ENCODE measurements at regions not wholly inside any gene's neighbourhood (a gene's known extent, or its start where the extent isn't known, plus 50 kb on each side); places are given as distances from the start of the nearest gene placed in this dataset.

GRCh38 chr2:222360146-222360545 is 61.3 kb upstream of the PAX3 start:
- no TSS peak for BruUV-seq (replicated peaks)
- Histone ChIP-seq H3K9me2 (replicated peaks; ENCODE audit: low read length) (no peaks in the 10 kb centered on the region), H3K27me3 (ENCODE audit: low read length) (peaks cover 8% of the 10 kb centered on the region; the same call in 1 of the 2 replicates), H3K27ac (ENCODE audit: low read length) (no peak overlapping the region), H3F3A (ENCODE audit: low read length, unreplicated experiment) (no peaks in the 10 kb centered on the region), H4K20me1 (ENCODE audit: low read length) (no peaks in the 10 kb centered on the region), H3K36me3 (ENCODE audit: low read depth, low read length) (no peaks in the 10 kb centered on the region), H3K9me3 (ENCODE audit: low read length) (no peaks in the 10 kb centered on the region), H3K4me1 (ENCODE audit: insufficient read depth, low read length) (peaks cover 13% of the 10 kb centered on the region), H3K4me2 (ENCODE audit: low read length) (no peak overlapping the region), H3K4me3 (ENCODE audit: low read length) (no peak overlapping the region), H3K79me2 (ENCODE audit: low read length) (no peaks in the 10 kb centered on the region), H3K9ac (ENCODE audit: low read length) (no peak overlapping the region), H2AFZ (ENCODE audit: low read length) (no peak overlapping the region)
- POLR2A ChIA-PET (ENCODE audit: unreplicated experiment): interaction anchor here (0.6 kb wide), 1 partner anchor 1861 kb away, joined by 4 read pairs; no protein-coding TSS in a partner anchor
- intact Hi-C loops (cut with micrococcal nuclease): no loop called here
- TF ChIP-seq CTCF (conservative IDR thresholded peaks at IDR 0.05; ENCODE audit: low read depth, low read length) (no peak), EZH2 (IDR thresholded peaks at IDR 0.05; ENCODE audit: low read length, unreplicated experiment) (no peak)
- ATAC-seq: no peak
- no peak for DNase-seq
- CTCF ChIA-PET: no interaction called here

GRCh38 chr2:222360997-222361396 is 62.2 kb upstream of the PAX3 start:
- ATAC-seq (no peak), DNase-seq (no peak)
- peaks cover 8% of the 10 kb centered on the region; the same call in 1 of the 2 replicates for H3K27me3 ChIP-seq (ENCODE audit: low read length)
- H3K9me2 ChIP-seq (replicated peaks; ENCODE audit: low read length): 0 out of 2 replicates have a peak, but pooled peaks cover 3% of the 10 kb centered on the region
- no peak overlapping the region for H3K4me3 ChIP-seq (ENCODE audit: low read length)
- H3K9ac ChIP-seq (ENCODE audit: low read length): no peak overlapping the region
- ChIA-PET POLR2A (ENCODE audit: unreplicated experiment) (interaction anchor here (0.6 kb wide), 1 partner anchor 1862 kb away, joined by 4 read pairs; no protein-coding TSS in a partner anchor), CTCF (no interaction called here)
- TF ChIP-seq EZH2phosphoT487 (IDR thresholded peaks at IDR 0.05; ENCODE audit: borderline replicate concordance, low read length): no peak
- TF ChIP-seq CTCF (conservative IDR thresholded peaks at IDR 0.05; ENCODE audit: low read depth, low read length): no peak
- no peak for TF ChIP-seq EZH2 (IDR thresholded peaks at IDR 0.05; ENCODE audit: low read length, unreplicated experiment)
- H2AFZ ChIP-seq (ENCODE audit: low read length): no peak overlapping the region
- H3K36me3 ChIP-seq (ENCODE audit: low read depth, low read length): no peaks in the 10 kb centered on the region
- no peaks in the 10 kb centered on the region for H3F3A ChIP-seq (ENCODE audit: low read length, unreplicated experiment)
- H3K79me2 ChIP-seq (ENCODE audit: low read length): no peaks in the 10 kb centered on the region
- no peak overlapping the region for H3K4me2 ChIP-seq (ENCODE audit: low read length)
- no TSS peak for BruUV-seq (replicated peaks)
- no peaks in the 10 kb centered on the region for H4K20me1 ChIP-seq (ENCODE audit: low read length)
- intact Hi-C loops (cut with micrococcal nuclease): no loop called here
- no peak overlapping the region for H3K27ac ChIP-seq (ENCODE audit: low read length)
- H3K9me3 ChIP-seq (ENCODE audit: low read length): no peaks in the 10 kb centered on the region
- peaks cover 13% of the 10 kb centered on the region for H3K4me1 ChIP-seq (ENCODE audit: insufficient read depth, low read length)

- Histone ChIP-seq H4K20me1 (ENCODE audit: low read length) (no peaks in the 10 kb centered on the region), H3K9ac (ENCODE audit: low read length) (no peak overlapping the region), H3K4me1 (ENCODE audit: insufficient read depth, low read length) (peaks cover 13% of the 10 kb centered on the region), H3K4me2 (ENCODE audit: low read length) (no peak overlapping the region), H3K36me3 (ENCODE audit: low read depth, low read length) (no peaks in the 10 kb centered on the region), H3K9me2 (replicated peaks; ENCODE audit: low read length) (0 out of 2 replicates have a peak, but pooled peaks cover 3% of the 10 kb centered on the region), H2AFZ (ENCODE audit: low read length) (no peak overlapping the region), H3F3A (ENCODE audit: low read length, unreplicated experiment) (no peaks in the 10 kb centered on the region), H3K27ac (ENCODE audit: low read length) (no peak overlapping the region), H3K79me2 (ENCODE audit: low read length) (no peaks in the 10 kb centered on the region), H3K4me3 (ENCODE audit: low read length) (no peak overlapping the region), H3K27me3 (ENCODE audit: low read length) (peaks cover 8% of the 10 kb centered on the region; the same call in 1 of the 2 replicates), H3K9me3 (ENCODE audit: low read length) (no peaks in the 10 kb centered on the region)
- ChIA-PET CTCF (no interaction called here), POLR2A (ENCODE audit: unreplicated experiment) (no interaction called here)
- TF ChIP-seq EZH2phosphoT487 (IDR thresholded peaks at IDR 0.05; ENCODE audit: borderline replicate concordance, low read length): no peak
- TF ChIP-seq EZH2 (IDR thresholded peaks at IDR 0.05; ENCODE audit: low read length, unreplicated experiment): no peak
- TF ChIP-seq CTCF (conservative IDR thresholded peaks at IDR 0.05; ENCODE audit: low read depth, low read length): no peak
- BruUV-seq (replicated peaks): no TSS peak
- intact Hi-C loops (cut with micrococcal nuclease): no loop called here
- no peak for ATAC-seq
- DNase-seq: no peak
Observed at GRCh38 chr2:222361787-222362186, 62.6 kb upstream of the SGPP2 start.
